WERI-Rb-1 (cell line): ENCODE measurements at regions not wholly inside any gene's neighbourhood (a gene's known extent, or its start where the extent isn't known, plus 50 kb on each side); places are given as distances from the start of the nearest gene placed in this dataset.

Source experiments
- DNase-seq: peaks from one replicate; pipeline ENCODE4 v3.0.0-alpha.2; 2020
- H3K27ac ChIP-seq: fragments of 250-450 bp; sonication (Bioruptor Pico); 2 replicates; pipeline ENCODE4 v1.5.1; 2020; ENCODE audit warnings: mild to moderate bottlenecking, moderate library complexity
- H3K27me3 ChIP-seq: fragments of 250-450 bp; sonication (Bioruptor Pico); 2 replicates; pipeline ENCODE4 v1.5.1; 2021; ENCODE audit warnings: mild to moderate bottlenecking, low read depth, moderate library complexity; ENCODE audit not compliant: insufficient read depth, severe bottlenecking
- H3K36me3 ChIP-seq: fragments of 250-450 bp; sonication (Bioruptor Pico); 2 replicates; pipeline ENCODE4 v1.5.1; 2020; ENCODE audit warnings: mild to moderate bottlenecking, moderate library complexity
- H3K4me3 ChIP-seq: 2 replicates; pipeline ENCODE4 v1.5.1; 2011; ENCODE audit warnings: low read depth, mild to moderate bottlenecking, control low read depth, low read length
- H3K9me3 ChIP-seq: fragments of 250-450 bp; sonication (Bioruptor Pico); 2 replicates; pipeline ENCODE4 v1.5.1; 2021; ENCODE audit warnings: mild to moderate bottlenecking, moderate library complexity; ENCODE audit not compliant: severe bottlenecking
- CTCF ChIP-seq: IDR thresholded peaks from 2 replicates; pipeline ENCODE4 v1.5.1; 2011; ENCODE audit warnings: low read depth, mild to moderate bottlenecking, control low read depth, inconsistent platforms, low read length

- H3K4me3 ChIP-seq, result no peak overlapping the region
- no peak for DNase-seq
Observed at GRCh38 chr13:78770601-78771000, 111.6 kb upstream of the OBI1 start.

GRCh38 chr13:78768950-78769349 is 110.0 kb upstream of the OBI1 start:
- H3K36me3 ChIP-seq, result no peaks in the 10 kb centered on the region
- H3K27me3 ChIP-seq, result no peaks in the 10 kb centered on the region
- H3K4me3 ChIP-seq, result no peak overlapping the region
- H3K27ac ChIP-seq, result no peak overlapping the region
- no peak for DNase-seq
- TF ChIP-seq CTCF, result no peak
- no peaks in the 10 kb centered on the region for H3K9me3 ChIP-seq

More at GRCh38 chr13:78770601-78771000, 111.6 kb upstream of the OBI1 start:
- no peak for TF ChIP-seq CTCF
- Histone ChIP-seq H3K36me3 (no peaks in the 10 kb centered on the region), H3K9me3 (no peaks in the 10 kb centered on the region), H3K27me3 (no peaks in the 10 kb centered on the region), H3K27ac (no peak overlapping the region)

- Histone ChIP-seq H3K27me3 (no peaks in the 10 kb centered on the region), H3K9me3 (no peaks in the 10 kb centered on the region), H3K36me3 (no peaks in the 10 kb centered on the region), H3K27ac (no peak overlapping the region), H3K4me3 (no peak overlapping the region)
- DNase-seq, result no peak
- no peak for TF ChIP-seq CTCF
Observed at GRCh38 chr13:78764665-78765064, 105.7 kb upstream of the OBI1 start.

GRCh38 chr13:78762825-78763224 is 103.9 kb upstream of the OBI1 start:
- no peak overlapping the region for H3K4me3 ChIP-seq
- no peak for DNase-seq
- H3K27ac ChIP-seq, result no peak overlapping the region
- TF ChIP-seq CTCF, result no peak
- no peaks in the 10 kb centered on the region for H3K36me3 ChIP-seq
- H3K9me3 ChIP-seq, result no peaks in the 10 kb centered on the region
- H3K27me3 ChIP-seq, result no peaks in the 10 kb centered on the region

GRCh38 chr13:78759704-78760103 is 100.7 kb upstream of the OBI1 start:
- H3K4me3 ChIP-seq, result no peak overlapping the region
- no peaks in the 10 kb centered on the region for H3K36me3 ChIP-seq
- H3K9me3 ChIP-seq, result no peaks in the 10 kb centered on the region
- H3K27ac ChIP-seq, result no peak overlapping the region
- no peak for TF ChIP-seq CTCF
- no peaks in the 10 kb centered on the region for H3K27me3 ChIP-seq
- DNase-seq, result peak; percentile 10

GRCh38 chr13:78758549-78758948 is 99.6 kb upstream of the OBI1 start:
- Histone ChIP-seq H3K27me3 (no peaks in the 10 kb centered on the region), H3K36me3 (no peaks in the 10 kb centered on the region), H3K9me3 (no peaks in the 10 kb centered on the region), H3K27ac (no peak overlapping the region), H3K4me3 (no peak overlapping the region)
- no peak for DNase-seq
- no peak for TF ChIP-seq CTCF
